GM23338 (cell line): ENCODE measurements at regions not wholly inside any gene's neighbourhood (a gene's known extent, or its start where the extent isn't known, plus 50 kb on each side); places are given as distances from the start of the nearest gene placed in this dataset.

Experiments
- CREB1 ChIP-seq: fragments of 250-450 bp; sonication (Bioruptor Pico); IDR thresholded peaks from 2 replicates; pipeline ENCODE4 v1.5.0; 2020; ENCODE audit warnings: low read depth, mild to moderate bottlenecking, moderate library complexity
- ETS1 ChIP-seq: IDR thresholded peaks from 2 replicates; pipeline ENCODE4 v1.6.1; 2016; ENCODE audit warnings: antibody characterized with exemption
- EZH2 ChIP-seq: fragments of 200-600 bp; sonication (generic); IDR thresholded peaks from one replicate; pipeline ENCODE4 v1.8.0; 2017; ENCODE audit warnings: antibody characterized with exemption, mild to moderate bottlenecking, low read depth; ENCODE audit not compliant: unreplicated experiment
- EZH2phosphoT487 ChIP-seq: fragments of 200-600 bp; sonication (generic); IDR thresholded peaks from one replicate; pipeline ENCODE4 v1.8.1; 2018; ENCODE audit warnings: antibody characterized with exemption; ENCODE audit not compliant: unreplicated experiment
- JUNB ChIP-seq: IDR thresholded peaks from one replicate; pipeline ENCODE4 v1.6.1; 2016; ENCODE audit warnings: antibody characterized with exemption; ENCODE audit not compliant: unreplicated experiment
- POLR2AphosphoS5 ChIP-seq: IDR thresholded peaks from 2 replicates; pipeline ENCODE4 v1.6.1; 2016; ENCODE audit warnings: antibody characterized with exemption, low read depth
- REST ChIP-seq: IDR thresholded peaks from one replicate; pipeline ENCODE4 v1.6.1; 2018; ENCODE audit warnings: antibody characterized with exemption; ENCODE audit not compliant: unreplicated experiment
- ZNF114 ChIP-seq: fragments of 250-450 bp; sonication (Bioruptor Pico); IDR thresholded peaks from 2 replicates; pipeline ENCODE4 v1.5.0; 2020; ENCODE audit warnings: mild to moderate bottlenecking, moderate library complexity
- ZNF331 ChIP-seq: fragments of 250-450 bp; sonication (Bioruptor Pico); IDR thresholded peaks from 2 replicates; pipeline ENCODE4 v1.5.0; 2020; ENCODE audit warnings: low read depth, mild to moderate bottlenecking, moderate library complexity
- TF ChIP-seq, protein P1 (sequence below), 2 experiments: fragments of 200-600 bp in 1 of 2; sonication (generic) in 1 of 2; conservative IDR thresholded peaks; 2 replicates each; pipeline versions ENCODE4 v1.5.1 to v1.6.1; 2016 to 2017; ENCODE audit warnings: antibody characterized with exemption in 2 of 2, low read depth in 2 of 2, mild to moderate bottlenecking in 2 of 2, moderate library complexity in 1 of 2

DNA sequence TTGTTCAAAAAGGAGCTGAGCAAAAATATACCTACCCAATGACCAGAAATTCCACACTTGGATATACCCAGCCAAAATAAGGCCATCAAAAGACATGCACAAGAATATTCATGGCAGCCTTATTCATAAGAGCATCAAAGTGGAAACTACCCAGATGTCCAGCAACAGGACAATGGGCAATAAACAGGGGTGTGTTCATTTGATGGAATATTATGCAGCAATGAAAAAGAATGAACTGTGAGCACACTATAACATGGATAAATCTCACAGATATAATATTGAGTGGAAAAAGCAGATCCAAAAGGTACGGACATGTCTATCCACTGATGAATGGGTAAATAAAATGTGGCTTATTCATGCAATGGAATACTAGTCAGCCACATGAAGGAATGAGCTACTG, 209.2 kb upstream of the LHX5 start:
- TF ChIP-seq ZNF114 (CRISPR knock-in tag): no peak
- TF ChIP-seq, protein P1, sequence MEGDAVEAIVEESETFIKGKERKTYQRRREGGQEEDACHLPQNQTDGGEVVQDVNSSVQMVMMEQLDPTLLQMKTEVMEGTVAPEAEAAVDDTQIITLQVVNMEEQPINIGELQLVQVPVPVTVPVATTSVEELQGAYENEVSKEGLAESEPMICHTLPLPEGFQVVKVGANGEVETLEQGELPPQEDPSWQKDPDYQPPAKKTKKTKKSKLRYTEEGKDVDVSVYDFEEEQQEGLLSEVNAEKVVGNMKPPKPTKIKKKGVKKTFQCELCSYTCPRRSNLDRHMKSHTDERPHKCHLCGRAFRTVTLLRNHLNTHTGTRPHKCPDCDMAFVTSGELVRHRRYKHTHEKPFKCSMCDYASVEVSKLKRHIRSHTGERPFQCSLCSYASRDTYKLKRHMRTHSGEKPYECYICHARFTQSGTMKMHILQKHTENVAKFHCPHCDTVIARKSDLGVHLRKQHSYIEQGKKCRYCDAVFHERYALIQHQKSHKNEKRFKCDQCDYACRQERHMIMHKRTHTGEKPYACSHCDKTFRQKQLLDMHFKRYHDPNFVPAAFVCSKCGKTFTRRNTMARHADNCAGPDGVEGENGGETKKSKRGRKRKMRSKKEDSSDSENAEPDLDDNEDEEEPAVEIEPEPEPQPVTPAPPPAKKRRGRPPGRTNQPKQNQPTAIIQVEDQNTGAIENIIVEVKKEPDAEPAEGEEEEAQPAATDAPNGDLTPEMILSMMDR (conservative IDR thresholded peaks at IDR 0.05; ENCODE audit: low read depth in 2 of 2): no peak
- TF ChIP-seq REST: no peak
- TF ChIP-seq EZH2: no peak
- no peak for TF ChIP-seq EZH2phosphoT487
- no peak for TF ChIP-seq CREB1 (CRISPR knock-in tag)
- TF ChIP-seq POLR2AphosphoS5: no peak
- TF ChIP-seq ZNF331 (CRISPR knock-in tag): no peak
- TF ChIP-seq JUNB: no peak
- TF ChIP-seq ETS1: no peak
